Testis (tissue), 2 donors: ENCODE measurements at regions not wholly inside any gene's neighbourhood (a gene's known extent, or its start where the extent isn't known, plus 50 kb on each side); places are given as distances from the start of the nearest gene placed in this dataset.
"Not testable (repeated sequence)": the region's sequence is repeated elsewhere in the genome, so short reads cannot be mapped to it uniquely, and the experiment has no call there.

Source experiments
- POLR2A ChIP-seq: fragments of 450-650 bp; IDR thresholded peaks from one replicate; pipeline ENCODE4 v1.6.1; 2017; ENCODE audit warnings: antibody characterized with exemption, mild to moderate bottlenecking, moderate library complexity
- TF ChIP-seq, protein P1 (sequence below), 3 experiments: fragments of 450-650 bp in 2 of 3; fragments of 200-600 bp in 1 of 3; sonication (generic) in 1 of 3; IDR thresholded peaks; one replicate each; pipeline ENCODE4 v1.5.1; 2016 to 2019; ENCODE audit warnings: antibody characterized with exemption in 3 of 3, mild to moderate bottlenecking in 2 of 3, moderate library complexity in 1 of 3

DNA sequence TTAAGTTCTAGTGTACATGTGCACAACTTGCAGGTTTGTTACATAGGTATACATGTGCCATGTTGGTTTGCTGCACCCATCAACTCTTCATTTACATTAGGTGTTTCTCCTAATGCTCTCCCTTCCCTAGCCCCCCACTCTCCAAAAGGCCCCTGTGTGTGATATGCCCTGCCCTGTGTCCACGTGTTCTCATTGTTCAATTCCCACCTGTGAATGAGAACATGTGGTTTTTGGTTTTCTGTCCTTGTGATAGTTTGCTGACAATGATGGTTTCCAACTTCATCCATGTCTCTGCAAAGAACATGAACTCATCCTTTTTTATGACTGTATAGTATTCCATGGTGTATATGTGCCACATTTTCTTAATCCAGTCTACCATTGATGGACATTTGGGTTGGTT lies 189.5 kb upstream of the TMEFF2 start:
- TF ChIP-seq, protein P1, sequence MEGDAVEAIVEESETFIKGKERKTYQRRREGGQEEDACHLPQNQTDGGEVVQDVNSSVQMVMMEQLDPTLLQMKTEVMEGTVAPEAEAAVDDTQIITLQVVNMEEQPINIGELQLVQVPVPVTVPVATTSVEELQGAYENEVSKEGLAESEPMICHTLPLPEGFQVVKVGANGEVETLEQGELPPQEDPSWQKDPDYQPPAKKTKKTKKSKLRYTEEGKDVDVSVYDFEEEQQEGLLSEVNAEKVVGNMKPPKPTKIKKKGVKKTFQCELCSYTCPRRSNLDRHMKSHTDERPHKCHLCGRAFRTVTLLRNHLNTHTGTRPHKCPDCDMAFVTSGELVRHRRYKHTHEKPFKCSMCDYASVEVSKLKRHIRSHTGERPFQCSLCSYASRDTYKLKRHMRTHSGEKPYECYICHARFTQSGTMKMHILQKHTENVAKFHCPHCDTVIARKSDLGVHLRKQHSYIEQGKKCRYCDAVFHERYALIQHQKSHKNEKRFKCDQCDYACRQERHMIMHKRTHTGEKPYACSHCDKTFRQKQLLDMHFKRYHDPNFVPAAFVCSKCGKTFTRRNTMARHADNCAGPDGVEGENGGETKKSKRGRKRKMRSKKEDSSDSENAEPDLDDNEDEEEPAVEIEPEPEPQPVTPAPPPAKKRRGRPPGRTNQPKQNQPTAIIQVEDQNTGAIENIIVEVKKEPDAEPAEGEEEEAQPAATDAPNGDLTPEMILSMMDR (IDR thresholded peaks at IDR 0.05) = not testable (repeated sequence)
- not testable (repeated sequence) for TF ChIP-seq POLR2A
